GM12891 (cell line): ENCODE measurements at regions not wholly inside any gene's neighbourhood (a gene's known extent, or its start where the extent isn't known, plus 50 kb on each side); places are given as distances from the start of the nearest gene placed in this dataset.

Experiments used
- DNase-seq: peaks from one replicate; pipeline ENCODE4 v3.0.0; 2011; ENCODE audit warnings: low spot score; ENCODE audit not compliant: insufficient read length
- FAIRE-seq: peaks from 2 replicates; lab custom pipeline; 2011; peaks lifted over from hg19 to GRCh38; lab: Jason Lieb, UNC
- PAX5 ChIP-seq: IDR thresholded peaks from 2 replicates; pipeline ENCODE4 v1.6.1; 2011; ENCODE audit warnings: low read length, moderate library complexity, mild to moderate bottlenecking; ENCODE audit not compliant: insufficient read depth, severe bottlenecking
- POLR2A ChIP-seq: IDR thresholded peaks from 2 replicates; pipeline ENCODE4 v1.6.1; 2011; ENCODE audit warnings: low read depth, low read length, control low read depth
- POLR2AphosphoS5 ChIP-seq: IDR thresholded peaks from 2 replicates; pipeline ENCODE4 v1.6.1; 2011; ENCODE audit warnings: low read depth, low read length, control low read depth
- POU2F2 ChIP-seq: IDR thresholded peaks from 2 replicates; pipeline ENCODE4 v1.6.1; 2011; ENCODE audit warnings: low read depth, mild to moderate bottlenecking, control low read depth, low read length, moderate library complexity
- SPI1 ChIP-seq: IDR thresholded peaks from 2 replicates; pipeline ENCODE4 v1.6.1; 2011; ENCODE audit warnings: low read depth, low read length, control low read depth
- TAF1 ChIP-seq: IDR thresholded peaks from 2 replicates; pipeline ENCODE4 v1.6.1; 2011; ENCODE audit warnings: low read depth, low read length, control low read depth

GRCh38 chr5:5544094-5544663 lies 121.7 kb downstream of the ICE1 start:
- FAIRE-seq (no peak), DNase-seq (no peak)
- TF ChIP-seq POLR2AphosphoS5 (no peak), POLR2A (no peak), SPI1 (no peak), PAX5 (no peak), POU2F2 (no peak), TAF1 (no peak)

- FAIRE-seq = no peak
- TF ChIP-seq TAF1 (no peak), SPI1 (no peak), POU2F2 (no peak), POLR2AphosphoS5 (no peak), POLR2A (no peak), PAX5 (no peak)
- DNase-seq = no peak
Measured at GRCh38 chr5:5542654-5543053, 120.2 kb downstream of the ICE1 start.

GRCh38 chr5:5540065-5540464 lies 117.6 kb downstream of the ICE1 start:
- DNase-seq = no peak
- no peak for FAIRE-seq
- TF ChIP-seq POLR2A = no peak
- no peak for TF ChIP-seq TAF1
- TF ChIP-seq POLR2AphosphoS5 = no peak
- no peak for TF ChIP-seq SPI1
